H1 (cell line): ENCODE measurements at regions not wholly inside any gene's neighbourhood (a gene's known extent, or its start where the extent isn't known, plus 50 kb on each side); places are given as distances from the start of the nearest gene placed in this dataset.

ENCODE experiments used
- NRF1 ChIP-seq: IDR thresholded peaks from 2 replicates; pipeline ENCODE4 v1.6.1; 2011; ENCODE audit warnings: mild to moderate bottlenecking, low read depth, low read length, improper control_type of control experiment
- YY1 ChIP-seq: IDR thresholded peaks from 2 replicates; pipeline ENCODE4 v1.6.1; 2011; ENCODE audit warnings: low read depth, mild to moderate bottlenecking, low read length

DNA sequence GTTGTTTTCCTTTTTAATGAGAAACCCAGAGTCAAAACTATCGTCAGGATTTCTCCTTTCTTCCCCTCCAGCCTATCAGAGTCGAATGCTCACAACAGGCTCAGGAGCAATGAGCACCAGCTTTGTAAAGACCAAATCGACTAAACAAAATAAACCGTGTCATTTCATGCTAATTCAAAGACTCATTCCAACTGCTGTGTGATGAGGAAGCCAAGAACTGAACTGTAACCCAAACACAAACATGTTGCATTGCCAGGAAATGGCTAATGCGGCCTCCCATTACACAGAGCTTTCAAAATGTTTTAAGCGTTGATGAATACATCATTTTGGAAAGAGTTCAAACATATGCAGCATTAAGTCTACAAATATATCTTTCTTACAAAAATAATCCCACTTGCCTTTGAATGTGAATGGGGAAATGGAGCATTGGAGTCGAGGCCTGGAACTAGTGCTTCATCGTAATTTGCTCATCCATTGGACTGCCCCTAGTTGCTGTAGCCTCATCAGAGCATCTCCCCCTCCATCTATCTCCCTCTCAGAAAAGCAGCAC is 349.5 kb downstream of the GXYLT1 start:
- no peak for TF ChIP-seq NRF1
- no peak for TF ChIP-seq YY1
